K562 (cell line): ENCODE measurements at regions not wholly inside any gene's neighbourhood (a gene's known extent, or its start where the extent isn't known, plus 50 kb on each side); places are given as distances from the start of the nearest gene placed in this dataset.

Experiments used
- EHMT2 ChIP-seq: fragments of 450-650 bp; IDR thresholded peaks from 2 replicates; pipeline ENCODE4 v1.6.1; 2018; ENCODE audit warnings: antibody characterized with exemption
- RCOR1 ChIP-seq, 2 experiments: IDR thresholded peaks; 2 replicates each; pipeline ENCODE4 v1.6.1; 2012; ENCODE audit warnings: low read depth in 2 of 2, low read length in 2 of 2, borderline replicate concordance in 1 of 2, improper control_type of control experiment in 1 of 2
- REST ChIP-seq, 2 experiments: fragments of 450-650 bp; formaldehyde crosslinking in 1 of 2; IDR thresholded peaks; 2 replicates each; pipeline versions ENCODE4 v1.4.0 to v1.6.1; 2014 to 2020; ENCODE audit warnings: mild to moderate bottlenecking in 2 of 2, borderline replicate concordance in 1 of 2, low read depth in 1 of 2
- SLC30A9 ChIP-seq: fragments of 250-450 bp; sonication (Bioruptor Pico); IDR thresholded peaks from 2 replicates; pipeline ENCODE4 v1.8.0; 2022; ENCODE audit warnings: mild to moderate bottlenecking, moderate library complexity
- SNRNP70 ChIP-seq: fragments of 200-400 bp; formaldehyde crosslinking; optimal IDR thresholded peaks from 2 replicates; pipeline ENCODE3; 2017; ENCODE audit warnings: low read depth, low read length

GRCh38 chr9:74025402-74025925, 471.7 kb upstream of the RORB start:
- TF ChIP-seq SNRNP70 = no peak
- no peak for TF ChIP-seq SLC30A9 (CRISPR knock-in tag)
- no peak for TF ChIP-seq REST (IDR thresholded peaks at IDR 0.05; ENCODE audit: borderline replicate concordance)
- TF ChIP-seq REST (CRISPR knock-in tag; IDR thresholded peaks at IDR 0.05; ENCODE audit: low read depth) = no peak
- TF ChIP-seq EHMT2 = no peak
- TF ChIP-seq RCOR1 (IDR thresholded peaks at IDR 0.05; ENCODE audit: borderline replicate concordance in 1 of 2, low read depth in 2 of 2, low read length in 2 of 2) = no peak
